Activated CD8-positive, alpha-beta T cell treated with anti-CD3 and anti-CD28 coated beads for 36 hours (primary cell): ENCODE measurements at regions not wholly inside any gene's neighbourhood (a gene's known extent, or its start where the extent isn't known, plus 50 kb on each side); places are given as distances from the start of the nearest gene placed in this dataset.
"Not testable (repeated sequence)": the region's sequence is repeated elsewhere in the genome, so short reads cannot be mapped to it uniquely, and the experiment has no call there.

Experiments
- ATAC-seq: fragments of 200-7000 bp; cut with Tn5 transposase; one replicate; pipeline ENCODE4 v1.10.0; 2021; ENCODE audit warnings: mild to moderate bottlenecking, moderate library complexity
- CTCF ChIA-PET: fragments of 350-600 bp; sonication (Branson Sonifier 250); formaldehyde crosslinking; loops from one replicate; lab custom pipeline; 2021; ENCODE audit warnings: antibody characterized with exemption; lab: Charles Lee
- POLR2A ChIA-PET: fragments of 350-600 bp; sonication (Branson Sonifier 250); formaldehyde crosslinking; loops from one replicate; lab custom pipeline; 2021; ENCODE audit warnings: antibody characterized with exemption; lab: Charles Lee
- DNase-seq: peaks from one replicate; pipeline ENCODE4 v3.0.0-alpha.2; 2020
- H3K27ac Mint-ChIP-seq: one replicate; pipeline ENCODE4 v1.8.0; 2021; ENCODE audit warnings: mild to moderate bottlenecking, mixed read lengths
- H3K27me3 Mint-ChIP-seq: one replicate; pipeline ENCODE4 v1.8.0; 2021; ENCODE audit warnings: mixed read lengths
- H3K36me3 Mint-ChIP-seq: one replicate; pipeline ENCODE4 v1.8.0; 2021; ENCODE audit warnings: low read depth, mixed read lengths
- H3K4me1 Mint-ChIP-seq: one replicate; pipeline ENCODE4 v1.8.0; 2021; ENCODE audit warnings: low read depth, mixed read lengths
- H3K4me3 Mint-ChIP-seq: one replicate; pipeline ENCODE4 v1.8.0; 2021; ENCODE audit warnings: mild to moderate bottlenecking, moderate library complexity, mixed read lengths
- H3K9me3 Mint-ChIP-seq: one replicate; pipeline ENCODE4 v1.8.0; 2021; ENCODE audit warnings: mixed read lengths
- CTCF ChIP-seq: fragments of 200-600 bp; IDR thresholded peaks from one replicate; pipeline ENCODE4 v1.8.0; 2022; ENCODE audit warnings: antibody characterized with exemption, mild to moderate bottlenecking
- intact Hi-C: fragments of 100-400 bp; cut with micrococcal nuclease; formaldehyde crosslinking; loops from one replicate; pipeline ENCODE4 v1.10.0; 2022

DNA sequence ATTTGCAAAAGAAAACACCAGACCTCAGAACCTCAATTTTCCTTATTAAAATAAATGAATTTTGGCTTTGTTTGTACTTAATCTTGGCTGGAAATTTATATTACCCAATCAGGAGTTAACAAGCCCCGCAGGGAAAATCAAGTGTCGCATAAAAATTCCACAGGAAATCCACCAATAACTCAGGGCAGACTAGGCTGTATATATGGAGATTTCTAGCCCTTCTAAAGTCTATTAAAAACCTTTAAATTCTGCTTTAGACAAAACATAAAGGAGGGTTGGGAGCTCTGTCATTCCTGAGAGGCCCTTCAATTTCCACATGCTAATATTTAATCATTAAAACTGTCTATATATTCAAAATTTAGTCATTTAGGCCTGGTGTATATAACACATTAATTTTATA, 434.7 kb downstream of the CDH11 start:
- intact Hi-C loops: no loop called here
- ChIA-PET POLR2A (no interaction called here), CTCF (no interaction called here)
- Mint-ChIP-seq H3K9me3 (peaks cover 12% of the 10 kb centered on the region), H3K36me3 (no peaks in the 10 kb centered on the region), H3K4me1 (no peaks in the 10 kb centered on the region), H3K4me3 (no peak overlapping the region), H3K27ac (no peak overlapping the region), H3K27me3 (no peaks in the 10 kb centered on the region)
- no peak for ATAC-seq
- no peak for TF ChIP-seq CTCF
- no peak for DNase-seq

- DNase-seq (no peak), ATAC-seq (no peak)
- no peak overlapping the region for H3K27ac Mint-ChIP-seq
- H3K4me3 Mint-ChIP-seq: no peak overlapping the region
- peaks cover 19% of the 10 kb centered on the region for H3K9me3 Mint-ChIP-seq
- intact Hi-C loops: no loop called here
- H3K36me3 Mint-ChIP-seq: no peaks in the 10 kb centered on the region
- ChIA-PET POLR2A (no interaction called here), CTCF (no interaction called here)
- no peaks in the 10 kb centered on the region for H3K4me1 Mint-ChIP-seq
- no peak for TF ChIP-seq CTCF
- H3K27me3 Mint-ChIP-seq: no peaks in the 10 kb centered on the region
Measured at GRCh38 chr16:64679976-64680690, 441.7 kb downstream of the CDH11 start.

DNA sequence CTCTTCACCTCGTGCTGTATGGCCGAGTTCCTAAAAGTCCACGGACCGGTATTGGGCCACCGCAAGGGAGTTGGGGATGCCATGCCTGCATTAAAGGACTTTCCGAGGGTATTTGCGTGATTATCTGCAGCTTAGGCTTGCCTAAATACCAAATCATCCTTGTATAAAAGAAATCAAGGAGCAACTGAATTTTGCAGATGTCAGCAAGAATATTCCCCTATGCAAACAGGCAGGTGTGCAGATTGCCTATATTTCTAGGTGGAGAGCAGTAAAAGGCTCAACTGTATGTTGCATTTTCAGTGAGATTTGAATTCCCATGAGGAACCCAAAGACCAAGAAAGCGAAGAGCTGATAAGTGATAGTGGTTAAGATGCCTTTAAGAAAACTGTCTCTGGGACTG, 452.3 kb downstream of the CDH11 start:
- Mint-ChIP-seq H3K4me1 (no peaks in the 10 kb centered on the region), H3K36me3 (no peaks in the 10 kb centered on the region), H3K9me3 (peaks cover 12% of the 10 kb centered on the region), H3K4me3 (no peak overlapping the region), H3K27ac (no peak overlapping the region), H3K27me3 (no peaks in the 10 kb centered on the region)
- ChIA-PET CTCF (no interaction called here), POLR2A (no interaction called here)
- no peak for TF ChIP-seq CTCF
- no peak for ATAC-seq
- intact Hi-C loops: no loop called here
- no peak for DNase-seq

GRCh38 chr16:64667334-64667877, 454.5 kb downstream of the CDH11 start:
- Mint-ChIP-seq H3K4me3 (no peak overlapping the region), H3K27me3 (no peaks in the 10 kb centered on the region), H3K4me1 (no peaks in the 10 kb centered on the region), H3K9me3 (peaks cover 12% of the 10 kb centered on the region), H3K27ac (no peak overlapping the region), H3K36me3 (no peaks in the 10 kb centered on the region)
- ChIA-PET CTCF (no interaction called here), POLR2A (no interaction called here)
- intact Hi-C loops: no loop called here
- DNase-seq (no peak), ATAC-seq (no peak)
- no peak for TF ChIP-seq CTCF

GRCh38 chr16:64662312-64662711, 459.6 kb downstream of the CDH11 start:
- CTCF ChIA-PET, H3K36me3 Mint-ChIP-seq, DNase-seq, H3K27ac Mint-ChIP-seq, H3K4me1 Mint-ChIP-seq, H3K9me3 Mint-ChIP-seq, H3K27me3 Mint-ChIP-seq, H3K4me3 Mint-ChIP-seq, ATAC-seq, intact Hi-C loops, POLR2A ChIA-PET: not testable (repeated sequence)
